DND-41 (cell line): ENCODE measurements at regions not wholly inside any gene's neighbourhood (a gene's known extent, or its start where the extent isn't known, plus 50 kb on each side); places are given as distances from the start of the nearest gene placed in this dataset.

ENCODE experiments used
- ATAC-seq: fragments of 200-7000 bp; cut with Tn5 transposase; 3 replicates; pipeline ENCODE4 v1.9.1; 2021; ENCODE audit warnings: low read depth; ENCODE audit not compliant: insufficient read depth
- DNase-seq: peaks from one replicate; pipeline ENCODE4 v3.0.0-alpha.2; 2020
- H2AFZ ChIP-seq: 2 replicates; pipeline ENCODE4 v1.6.0; 2012; ENCODE audit warnings: low read depth, low read length
- H3K27ac ChIP-seq: 2 replicates; pipeline ENCODE4 v1.5.1; 2012; ENCODE audit warnings: low read length, inconsistent platforms
- H3K27me3 ChIP-seq: fragments of 200-600 bp; sonication (generic); 2 replicates; pipeline ENCODE4 v1.6.0; 2012; ENCODE audit warnings: low read length, mild to moderate bottlenecking, inconsistent platforms; ENCODE audit not compliant: insufficient read depth, poor library complexity
- H3K36me3 ChIP-seq: 2 replicates; pipeline ENCODE4 v1.5.1; 2012; ENCODE audit warnings: low read length, inconsistent platforms; ENCODE audit not compliant: insufficient read depth
- H3K4me1 ChIP-seq: 2 replicates; pipeline ENCODE4 v1.5.1; 2012; ENCODE audit warnings: mild to moderate bottlenecking, low read length; ENCODE audit not compliant: insufficient read depth
- H3K4me2 ChIP-seq: 2 replicates; pipeline ENCODE4 v1.6.0; 2012; ENCODE audit warnings: mild to moderate bottlenecking, moderate library complexity, low read length, inconsistent platforms; ENCODE audit not compliant: insufficient read depth
- H3K4me3 ChIP-seq, 2 experiments: fragments of 200-600 bp in 1 of 2; shearing (Covaris generic) in 1 of 2; 2 replicates each; pipeline ENCODE4 v1.5.1; 2012 to 2016; ENCODE audit warnings: inconsistent platforms in 2 of 2, low read length in 2 of 2, mild to moderate bottlenecking in 2 of 2, low read depth in 1 of 2, moderate library complexity in 1 of 2
- H3K79me2 ChIP-seq: 2 replicates; pipeline ENCODE4 v1.6.0; 2012; ENCODE audit warnings: low read length, inconsistent platforms; ENCODE audit not compliant: insufficient read depth
- H3K9ac ChIP-seq: 2 replicates; pipeline ENCODE4 v1.6.0; 2012; ENCODE audit warnings: low read depth, mild to moderate bottlenecking, inconsistent platforms, low read length, moderate library complexity
- H3K9me3 ChIP-seq: 2 replicates; pipeline ENCODE4 v1.5.1; 2012; ENCODE audit warnings: low read length, moderate library complexity, mild to moderate bottlenecking, inconsistent platforms; ENCODE audit not compliant: insufficient read depth, severe bottlenecking
- H4K20me1 ChIP-seq: 2 replicates; pipeline ENCODE4 v1.6.0; 2012; ENCODE audit warnings: low read length; ENCODE audit not compliant: insufficient read depth
- CTCF ChIP-seq: IDR thresholded peaks from 2 replicates; pipeline ENCODE4 v1.5.1; 2012; ENCODE audit warnings: borderline replicate concordance, low read length, moderate library complexity, mild to moderate bottlenecking; ENCODE audit not compliant: poor library complexity, severe bottlenecking; ENCODE audit errors: extremely low read depth
- EZH2 ChIP-seq: IDR thresholded peaks from 3 replicates; pipeline ENCODE4 v1.6.1; 2012; ENCODE audit warnings: borderline replicate concordance, low read depth, mild to moderate bottlenecking, moderate library complexity, low read length, inconsistent platforms; ENCODE audit not compliant: severe bottlenecking

DNA sequence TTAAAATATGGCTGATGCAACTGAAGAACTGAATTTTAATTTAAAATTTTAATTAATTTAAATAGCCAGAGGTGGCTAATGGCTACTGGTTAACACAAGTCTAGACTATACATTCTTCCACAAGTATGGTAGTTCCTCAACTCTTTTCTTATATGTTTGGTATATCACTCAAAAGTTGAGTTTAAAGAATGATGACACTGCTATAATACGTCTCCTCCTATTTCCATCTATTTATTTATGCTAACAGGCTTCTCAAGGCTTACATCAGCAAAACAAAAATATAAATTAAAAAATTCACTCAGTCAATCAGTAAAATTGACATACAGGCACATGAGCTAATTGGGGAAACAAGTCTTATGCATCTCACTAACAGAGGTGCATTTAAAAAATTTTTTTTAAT is 227.9 kb upstream of the PMFBP1 start:
- Histone ChIP-seq H3K4me3 (no peak overlapping the region), H3K79me2 (no peaks in the 10 kb centered on the region), H3K36me3 (no peaks in the 10 kb centered on the region), H3K4me2 (no peak overlapping the region), H3K4me1 (no peaks in the 10 kb centered on the region), H2AFZ (no peak overlapping the region), H3K9ac (no peak overlapping the region), H4K20me1 (no peaks in the 10 kb centered on the region), H3K27ac (no peak overlapping the region), H3K9me3 (no peaks in the 10 kb centered on the region), H3K27me3 (no peaks in the 10 kb centered on the region)
- no peak for DNase-seq
- no peak for ATAC-seq
- no peak for TF ChIP-seq CTCF

DNA sequence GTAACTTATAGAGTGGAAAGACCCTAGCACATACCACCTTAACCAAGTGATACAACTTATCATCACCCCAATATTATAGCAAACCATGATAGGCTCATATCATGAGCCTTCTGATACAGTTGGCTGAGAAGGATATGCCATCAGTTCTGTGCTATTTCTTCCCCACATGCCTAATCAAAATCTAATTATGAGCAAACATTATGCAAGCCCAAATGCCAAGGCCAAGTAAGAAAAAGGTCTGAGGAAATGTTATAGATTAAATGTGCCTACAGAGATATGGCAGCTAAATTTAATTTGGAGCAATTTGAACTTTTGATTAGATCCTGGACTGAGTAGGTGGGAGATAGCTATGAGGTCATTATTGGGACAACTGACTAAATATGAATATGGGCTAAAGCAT is 225.9 kb upstream of the PMFBP1 start:
- no peak overlapping the region for H3K9ac ChIP-seq
- no peaks in the 10 kb centered on the region for H3K4me1 ChIP-seq
- no peak for DNase-seq
- ATAC-seq: no peak
- 0 out of 2 replicates have a peak, but pooled peaks cover 4% of the 10 kb centered on the region for H3K36me3 ChIP-seq
- no peaks in the 10 kb centered on the region for H3K27me3 ChIP-seq
- H3K79me2 ChIP-seq: no peaks in the 10 kb centered on the region
- no peak overlapping the region for H3K27ac ChIP-seq
- no peak overlapping the region for H2AFZ ChIP-seq
- TF ChIP-seq CTCF (no peak), EZH2 (no peak)
- no peaks in the 10 kb centered on the region for H4K20me1 ChIP-seq
- no peak overlapping the region for H3K4me3 ChIP-seq
- no peak overlapping the region for H3K4me2 ChIP-seq
- no peaks in the 10 kb centered on the region for H3K9me3 ChIP-seq

GRCh38 chr16:72394526-72394925 is 222.6 kb upstream of the PMFBP1 start:
- DNase-seq: no peak
- Histone ChIP-seq H3K9ac (no peak overlapping the region), H3K9me3 (no peaks in the 10 kb centered on the region), H3K27ac (no peak overlapping the region), H2AFZ (no peak overlapping the region), H3K36me3 (peaks cover 8% of the 10 kb centered on the region; the same call in 1 of the 2 replicates), H3K27me3 (no peaks in the 10 kb centered on the region), H4K20me1 (no peaks in the 10 kb centered on the region), H3K4me1 (no peaks in the 10 kb centered on the region), H3K4me2 (no peak overlapping the region), H3K79me2 (no peaks in the 10 kb centered on the region), H3K4me3 (no peak overlapping the region)
- no peak for ATAC-seq
- TF ChIP-seq EZH2 (no peak), CTCF (no peak)

DNA sequence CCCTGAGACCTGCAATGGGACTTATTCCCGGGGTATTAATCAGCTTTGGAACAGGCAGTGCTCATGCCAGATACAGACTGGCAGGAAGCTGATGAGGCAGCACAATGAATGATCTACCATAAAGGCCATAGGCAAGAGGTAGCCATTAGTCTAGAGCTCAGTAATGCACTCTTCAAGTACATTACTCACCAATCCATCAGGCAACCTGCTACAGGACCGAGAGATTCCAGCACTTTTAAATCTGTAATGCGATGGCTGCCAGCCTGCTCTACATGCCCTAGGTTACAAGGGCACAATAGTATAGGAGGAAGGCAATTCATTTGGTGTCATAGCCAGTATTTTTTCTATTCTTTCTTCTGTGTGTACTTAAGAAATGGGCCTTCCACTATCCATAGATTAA is 217.8 kb upstream of the PMFBP1 start:
- Histone ChIP-seq H3K36me3 (peaks cover 26% of the 10 kb centered on the region; the same call in 1 of the 2 replicates), H3K9me3 (peaks cover 6% of the 10 kb centered on the region), H3K4me1 (no peaks in the 10 kb centered on the region), H4K20me1 (no peaks in the 10 kb centered on the region), H3K79me2 (no peaks in the 10 kb centered on the region), H3K9ac (no peak overlapping the region), H3K4me2 (no peak overlapping the region), H3K27me3 (no peaks in the 10 kb centered on the region), H3K4me3 (no peak overlapping the region), H2AFZ (no peak overlapping the region), H3K27ac (no peak overlapping the region)
- TF ChIP-seq CTCF: no peak
- TF ChIP-seq EZH2: no peak
- DNase-seq (no peak), ATAC-seq (no peak)
